ENCODE measurements at regions not wholly inside any gene's neighbourhood (a gene's known extent, or its start where the extent isn't known, plus 50 kb on each side); places are given as distances from the start of the nearest gene placed in this dataset.

GRCh38 chr12:92528586-92528985 lies 174.2 kb upstream of the PLEKHG7 start:
- DNase-seq: no peak

- no peak for DNase-seq
These were observed 174.7 kb upstream of the PLEKHG7 start for GRCh38 chr12:92528097-92528496.

GRCh38 chr12:92524489-92524888 lies 178.3 kb upstream of the PLEKHG7 start:
- no peak for DNase-seq

- no peak for DNase-seq
These were observed 182.3 kb upstream of the PLEKHG7 start for GRCh38 chr12:92520511-92520910.

- no peak for DNase-seq
These were observed 183.5 kb upstream of the PLEKHG7 start for GRCh38 chr12:92519284-92519683.

- peak; percentile 38 for DNase-seq
These were observed 184.7 kb upstream of the PLEKHG7 start for GRCh38 chr12:92518071-92518470.

- DNase-seq: peak; percentile 3
These were observed 186.6 kb upstream of the PLEKHG7 start for GRCh38 chr12:92516277-92516600.

- DNase-seq: peak; percentile 71
These were observed 189.5 kb upstream of the PLEKHG7 start for GRCh38 chr12:92513231-92513730.

- no peak for DNase-seq
These were observed 191.0 kb upstream of the PLEKHG7 start for GRCh38 chr12:92511786-92512185.

- DNase-seq: no peak
These were observed 193.5 kb upstream of the PLEKHG7 start for GRCh38 chr12:92509156-92509738.

GRCh38 chr12:92506891-92507290 lies 195.9 kb upstream of the PLEKHG7 start:
- DNase-seq: no peak

GRCh38 chr12:92506460-92506859 lies 196.3 kb upstream of the PLEKHG7 start:
- no peak for DNase-seq

- peak; percentile 39 for DNase-seq
These were observed 197.2 kb upstream of the PLEKHG7 start for GRCh38 chr12:92505254-92506231.

GRCh38 chr12:92504594-92504981 lies 198.2 kb upstream of the PLEKHG7 start:
- DNase-seq: no peak

GRCh38 chr12:92503971-92504593 lies 198.7 kb upstream of the PLEKHG7 start:
- DNase-seq: no peak

GRCh38 chr12:92503029-92503931 lies 199.5 kb upstream of the PLEKHG7 start:
- DNase-seq: no peak

GRCh38 chr12:92502417-92503028 lies 200.3 kb upstream of the PLEKHG7 start:
- DNase-seq: no peak

GRCh38 chr12:92496790-92497189 lies 206.0 kb upstream of the PLEKHG7 start:
- no peak for DNase-seq

GRCh38 chr12:92495108-92495507 lies 207.7 kb upstream of the PLEKHG7 start:
- no peak for DNase-seq

GRCh38 chr12:92493816-92494215 lies 209.0 kb upstream of the PLEKHG7 start:
- DNase-seq: no peak

GRCh38 chr12:92492995-92493394 lies 209.8 kb upstream of the PLEKHG7 start:
- DNase-seq: no peak

- no peak for DNase-seq
These were observed 210.5 kb upstream of the PLEKHG7 start for GRCh38 chr12:92492291-92492690.

Data from NCI-H82 (cell line).